Upper lobe of left lung (tissue), 4 donors: ENCODE measurements at regions not wholly inside any gene's neighbourhood (a gene's known extent, or its start where the extent isn't known, plus 50 kb on each side); places are given as distances from the start of the nearest gene placed in this dataset.

Source experiments
- POLR2AphosphoS5 ChIP-seq, 2 donors: sonication (generic); formaldehyde crosslinking; IDR thresholded peaks; one replicate each; pipeline ENCODE4 v1.5.1; 2017; ENCODE audit warnings: antibody characterized with exemption in 2 of 2
- TF ChIP-seq, protein P1 (sequence below), 6 experiments: fragments of 450-650 bp in 4 of 6; fragments of 200-600 bp in 2 of 6; sonication (generic) in 2 of 6; IDR thresholded peaks; one replicate each; pipeline ENCODE4 v1.5.1; 2016 to 2019; ENCODE audit warnings: antibody characterized with exemption in 6 of 6

GRCh38 chr6:114939630-114940029 is 596.8 kb upstream of the HS3ST5 start:
- TF ChIP-seq, protein P1, sequence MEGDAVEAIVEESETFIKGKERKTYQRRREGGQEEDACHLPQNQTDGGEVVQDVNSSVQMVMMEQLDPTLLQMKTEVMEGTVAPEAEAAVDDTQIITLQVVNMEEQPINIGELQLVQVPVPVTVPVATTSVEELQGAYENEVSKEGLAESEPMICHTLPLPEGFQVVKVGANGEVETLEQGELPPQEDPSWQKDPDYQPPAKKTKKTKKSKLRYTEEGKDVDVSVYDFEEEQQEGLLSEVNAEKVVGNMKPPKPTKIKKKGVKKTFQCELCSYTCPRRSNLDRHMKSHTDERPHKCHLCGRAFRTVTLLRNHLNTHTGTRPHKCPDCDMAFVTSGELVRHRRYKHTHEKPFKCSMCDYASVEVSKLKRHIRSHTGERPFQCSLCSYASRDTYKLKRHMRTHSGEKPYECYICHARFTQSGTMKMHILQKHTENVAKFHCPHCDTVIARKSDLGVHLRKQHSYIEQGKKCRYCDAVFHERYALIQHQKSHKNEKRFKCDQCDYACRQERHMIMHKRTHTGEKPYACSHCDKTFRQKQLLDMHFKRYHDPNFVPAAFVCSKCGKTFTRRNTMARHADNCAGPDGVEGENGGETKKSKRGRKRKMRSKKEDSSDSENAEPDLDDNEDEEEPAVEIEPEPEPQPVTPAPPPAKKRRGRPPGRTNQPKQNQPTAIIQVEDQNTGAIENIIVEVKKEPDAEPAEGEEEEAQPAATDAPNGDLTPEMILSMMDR (IDR thresholded peaks at IDR 0.05): no peak
- no peak for TF ChIP-seq POLR2AphosphoS5 (IDR thresholded peaks at IDR 0.05)
